Head of caudate nucleus (tissue), 42 donors: ENCODE measurements at regions not wholly inside any gene's neighbourhood (a gene's known extent, or its start where the extent isn't known, plus 50 kb on each side); places are given as distances from the start of the nearest gene placed in this dataset.

Experiments used
- DNase-seq, 42 donors: peaks; one replicate each; pipeline versions ENCODE4 v3.0.0 to v3.0.0-alpha.2; 2020 to 2021; ENCODE audit warnings: mixed read lengths in 7 of 42
- intact Hi-C: fragments of 100-400 bp; cut with DNase I; formaldehyde crosslinking; loops from one replicate; pipeline ENCODE4 v1.15.0; 2022

- intact Hi-C loops: no loop called here
- no peak for DNase-seq
These were observed 60.7 kb upstream of the BDKRB2 start for GRCh38 chr14:96143906-96144305.

GRCh38 chr14:96145116-96145864 is 59.3 kb upstream of the BDKRB2 start:
- DNase-seq: no peak
- intact Hi-C loops: no loop called here

GRCh38 chr14:96146131-96146771 is 58.4 kb upstream of the BDKRB2 start:
- intact Hi-C loops: no loop called here

GRCh38 chr14:96148631-96149030 is 56.0 kb upstream of the BDKRB2 start:
- intact Hi-C loops: no loop called here
- no peak for DNase-seq

More at GRCh38 chr14:96146131-96146771, 58.4 kb upstream of the BDKRB2 start:
- DNase-seq: peak; percentile 12 to 88 (median 66)

- intact Hi-C loops: no loop called here
- no peak for DNase-seq
These were observed 55.5 kb upstream of the BDKRB2 start for GRCh38 chr14:96149131-96149530.

- no peak for DNase-seq
- intact Hi-C loops: no loop called here
These were observed 54.4 kb upstream of the BDKRB2 start for GRCh38 chr14:96150214-96150613.

GRCh38 chr14:96151242-96151641 is 53.4 kb upstream of the BDKRB2 start:
- intact Hi-C loops: no loop called here
- no peak for DNase-seq

- no peak for DNase-seq
- intact Hi-C loops: no loop called here
These were observed 51.6 kb upstream of the BDKRB2 start for GRCh38 chr14:96153003-96153402.
